Smooth muscle cell (in vitro differentiated cells): ENCODE measurements at regions not wholly inside any gene's neighbourhood (a gene's known extent, or its start where the extent isn't known, plus 50 kb on each side); places are given as distances from the start of the nearest gene placed in this dataset.
"Not testable (repeated sequence)": the region's sequence is repeated elsewhere in the genome, so short reads cannot be mapped to it uniquely, and the experiment has no call there.

Experiments
- DNase-seq: peaks from one replicate; lab custom pipeline; 2025; ENCODE audit not compliant: unreplicated experiment; lab: John Stamatoyannopoulos, UW
- H2AFZ ChIP-seq: fragments of 200-600 bp; sonication (generic); 2 replicates; pipeline ENCODE4 v1.6.0; 2016; ENCODE audit warnings: antibody characterized with exemption, low read depth, mild to moderate bottlenecking
- H3F3A ChIP-seq: fragments of 200-600 bp; sonication (generic); 2 replicates; pipeline ENCODE4 v1.6.0; 2017; ENCODE audit warnings: antibody characterized with exemption, low read depth
- H3K27ac ChIP-seq: fragments of 200-600 bp; sonication (generic); 2 replicates; pipeline ENCODE4 v1.5.1; 2016; ENCODE audit warnings: low read depth, mild to moderate bottlenecking
- H3K27me3 ChIP-seq: fragments of 200-600 bp; sonication (generic); 2 replicates; pipeline ENCODE4 v1.6.1; 2016; ENCODE audit warnings: low read depth, mild to moderate bottlenecking
- H3K36me3 ChIP-seq: fragments of 200-600 bp; sonication (generic); 2 replicates; pipeline ENCODE4 v1.5.1; 2016; ENCODE audit warnings: low read depth
- H3K4me1 ChIP-seq: fragments of 200-600 bp; sonication (generic); 2 replicates; pipeline ENCODE4 v1.5.1; 2016; ENCODE audit warnings: low read depth
- H3K4me2 ChIP-seq: fragments of 200-600 bp; sonication (generic); 2 replicates; pipeline ENCODE4 v1.6.0; 2016; ENCODE audit warnings: mild to moderate bottlenecking
- H3K4me3 ChIP-seq: fragments of 200-600 bp; sonication (generic); 2 replicates; pipeline ENCODE4 v1.5.1; 2016; ENCODE audit warnings: mild to moderate bottlenecking
- H3K79me2 ChIP-seq: fragments of 200-600 bp; sonication (generic); 2 replicates; pipeline ENCODE4 v1.6.0; 2016; ENCODE audit warnings: low read depth, mild to moderate bottlenecking
- H3K9ac ChIP-seq: fragments of 200-600 bp; sonication (generic); 2 replicates; pipeline ENCODE4 v1.6.0; 2016; ENCODE audit warnings: low read depth
- H3K9me3 ChIP-seq: fragments of 200-600 bp; sonication (generic); replicated peaks from 2 replicates; pipeline ENCODE4 v1.5.1; 2016; ENCODE audit warnings: low read depth
- H4K20me1 ChIP-seq: fragments of 200-600 bp; sonication (generic); 2 replicates; pipeline ENCODE4 v1.6.0; 2016; ENCODE audit warnings: low read depth
- CTCF ChIP-seq: fragments of 200-600 bp; sonication (generic); IDR thresholded peaks from 2 replicates; pipeline ENCODE4 v1.5.1; 2017; ENCODE audit warnings: borderline replicate concordance, mild to moderate bottlenecking, antibody characterized with exemption; ENCODE audit not compliant: insufficient read depth, poor library complexity, severe bottlenecking
- WGBS: methylation state at CpG from one replicate; pipeline ENCODE4 v1.1.7; 2016; ENCODE audit warnings: low lambda C conversion rate; 5-methylcytosine and 5-hydroxymethylcytosine counted together

- H3K27ac ChIP-seq, H3F3A ChIP-seq, H3K4me1 ChIP-seq, H3K9ac ChIP-seq, H3K36me3 ChIP-seq, H3K4me2 ChIP-seq, H3K4me3 ChIP-seq, H2AFZ ChIP-seq, H3K27me3 ChIP-seq, H4K20me1 ChIP-seq, DNase-seq, H3K79me2 ChIP-seq: not testable (repeated sequence)
- WGBS = 76% methylated on average over 10 of the region's 10 CpGs
- peaks cover 29% of the 10 kb centered on the region for H3K9me3 ChIP-seq
Observed at GRCh38 chr15:22222596-22222995, 142.3 kb downstream of the OR4M2 start.

DNA sequence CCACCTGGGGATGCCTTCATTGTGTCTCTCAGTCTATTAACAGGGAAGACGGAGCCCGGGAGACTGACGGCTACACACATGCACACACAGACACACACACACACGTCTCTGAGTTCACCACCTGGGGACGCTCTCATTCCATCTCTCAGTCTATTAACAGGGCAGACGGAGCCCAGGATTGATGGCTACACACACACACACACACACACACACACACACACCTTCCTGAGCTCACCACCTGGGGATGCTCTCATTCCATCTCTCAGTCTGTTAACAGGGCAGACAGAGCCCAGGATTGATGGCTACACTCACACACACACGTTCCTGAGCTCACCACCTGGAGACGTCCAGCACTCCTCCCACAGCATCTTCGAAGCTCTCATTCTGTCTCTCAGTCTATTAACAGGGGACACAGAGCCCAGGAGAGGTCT is 143.9 kb downstream of the OR4M2 start:
- no peak for DNase-seq
- no peaks in the 10 kb centered on the region for H4K20me1 ChIP-seq
- H3K4me3 ChIP-seq = no peak overlapping the region
- H3K36me3 ChIP-seq = no peaks in the 10 kb centered on the region
- peaks cover 43% of the 10 kb centered on the region for H3K9me3 ChIP-seq
- no peaks in the 10 kb centered on the region for H3F3A ChIP-seq
- no peak overlapping the region for H3K9ac ChIP-seq
- no peak overlapping the region for H3K4me2 ChIP-seq
- H3K4me1 ChIP-seq = no peaks in the 10 kb centered on the region
- no peaks in the 10 kb centered on the region for H3K27me3 ChIP-seq
- no peak for TF ChIP-seq CTCF
- no peak overlapping the region for H3K27ac ChIP-seq
- WGBS = 81% methylated on average over 9 of the region's 9 CpGs
- no peak overlapping the region for H2AFZ ChIP-seq
- H3K79me2 ChIP-seq = no peaks in the 10 kb centered on the region

DNA sequence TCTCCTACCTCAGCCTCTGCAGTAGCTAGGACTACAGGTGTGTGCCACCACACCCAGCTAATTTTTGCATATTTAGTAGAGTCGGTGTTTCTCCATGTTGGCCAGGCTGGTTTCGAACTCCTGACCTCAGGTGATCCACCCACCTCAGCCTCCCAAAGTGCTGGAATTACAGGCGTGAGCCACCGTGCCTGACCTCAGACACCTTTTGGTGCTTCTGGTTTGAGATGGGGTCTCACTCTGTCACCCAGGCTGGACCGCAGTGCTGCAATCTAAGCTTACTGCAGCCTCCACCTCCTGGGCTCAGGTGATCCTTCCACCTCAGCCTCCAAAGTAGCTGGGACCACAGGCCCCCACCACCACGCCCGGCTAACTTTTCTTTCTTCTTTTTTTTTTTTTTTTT is 144.6 kb downstream of the OR4M2 start:
- not testable (repeated sequence) for H3K4me3 ChIP-seq, H3K79me2 ChIP-seq, H4K20me1 ChIP-seq, H3K36me3 ChIP-seq, H3K27ac ChIP-seq, H2AFZ ChIP-seq, H3F3A ChIP-seq, H3K4me2 ChIP-seq, DNase-seq, H3K9ac ChIP-seq, H3K4me1 ChIP-seq, H3K27me3 ChIP-seq
- peaks cover 48% of the 10 kb centered on the region for H3K9me3 ChIP-seq
- WGBS = 90% methylated on average over 7 of the region's 7 CpGs

GRCh38 chr15:22226034-22226790 is 145.9 kb downstream of the OR4M2 start:
- no peaks in the 10 kb centered on the region for H3K36me3 ChIP-seq
- H3K4me1 ChIP-seq = no peaks in the 10 kb centered on the region
- H3K27ac ChIP-seq = no peak overlapping the region
- TF ChIP-seq CTCF = no peak
- H2AFZ ChIP-seq = no peak overlapping the region
- WGBS = 64% methylated on average over 12 of the region's 12 CpGs
- no peaks in the 10 kb centered on the region for H3K79me2 ChIP-seq
- H3K4me3 ChIP-seq = no peak overlapping the region
- no peaks in the 10 kb centered on the region for H3K27me3 ChIP-seq
- no peak overlapping the region for H3K9ac ChIP-seq
- no peaks in the 10 kb centered on the region for H4K20me1 ChIP-seq
- no peak overlapping the region for H3K4me2 ChIP-seq
- DNase-seq = no peak
- no peaks in the 10 kb centered on the region for H3F3A ChIP-seq
- peaks cover 48% of the 10 kb centered on the region for H3K9me3 ChIP-seq
